HCT116 (cell line): ENCODE measurements at regions not wholly inside any gene's neighbourhood (a gene's known extent, or its start where the extent isn't known, plus 50 kb on each side); places are given as distances from the start of the nearest gene placed in this dataset.

Experiments
- ATAC-seq: fragments of 200-7000 bp; cut with Tn5 transposase; 2 replicates; pipeline ENCODE4 v1.9.1; 2020; ENCODE audit warnings: mild to moderate bottlenecking, moderate library complexity
- BruUV-seq: library from RNA; stranded (reverse); fragments of 400-500 nt; replicated peaks from 2 replicates; lab custom pipeline; 2021; lab: Mats Ljungman, UMichigan
- CTCF ChIA-PET: fragments of 300-600 bp; sonication (Branson Sonifier 250); formaldehyde crosslinking; loops from one replicate; lab custom pipeline; 2021; ENCODE audit warnings: antibody characterized with exemption; lab: Charles Lee
- POLR2A ChIA-PET: fragments of 300-600, 350-600 bp; sonication (Branson Sonifier 250); formaldehyde crosslinking; loops from one replicate; lab custom pipeline; 2021; ENCODE audit warnings: antibody characterized with exemption; lab: Charles Lee
- RAD21 ChIA-PET, 2 experiments: fragments of 300-600 bp; sonication (Branson Sonifier 250); formaldehyde crosslinking; loops; one replicate each; lab custom pipeline; 2023; ENCODE audit warnings: low total read pairs in 2 of 2; ENCODE audit not compliant: uncharacterized antibody in 2 of 2, unreplicated experiment in 2 of 2, low non-redundant PET in 1 of 2; lab: Charles Lee
- DNase-seq: peaks from one replicate; pipeline ENCODE4 v3.0.0-alpha.2; 2010; ENCODE audit warnings: low read depth, low spot score
- H2AFZ ChIP-seq: fragments of 200-600 bp; shearing (Covaris generic), sonication (generic); 2 replicates; pipeline ENCODE4 v1.6.1; 2017; ENCODE audit warnings: low read depth, mixed run types, mixed read lengths, antibody characterized with exemption, low read length; ENCODE audit not compliant: poor library complexity, severe bottlenecking
- H3K27ac ChIP-seq: 2 replicates; pipeline ENCODE4 v1.5.1; 2012; ENCODE audit warnings: low read depth, low read length
- H3K27me3 ChIP-seq: fragments of 200-600 bp; sonication (generic); 2 replicates; pipeline ENCODE4 v1.6.1; 2016; ENCODE audit warnings: mixed run types, low read length, mixed read lengths; ENCODE audit not compliant: insufficient read depth
- H3K36me3 ChIP-seq, 2 experiments: fragments of 200-500 bp in 1 of 2; fragments of 200-600 bp in 1 of 2; sonication (Bioruptor generic) in 1 of 2; sonication (generic) in 1 of 2; 2 replicates each; pipeline versions ENCODE4 v1.5.1 to v1.6.1; 2014 to 2016; ENCODE audit warnings: low read length in 2 of 2, inconsistent platforms in 1 of 2, mixed read lengths in 1 of 2, mixed run types in 1 of 2; ENCODE audit not compliant: insufficient read depth in 2 of 2, control insufficient read depth in 1 of 2
- H3K4me1 ChIP-seq, 2 experiments: fragments of 200-600 bp in 1 of 2; sonication (generic) in 1 of 2; 2 replicates each; pipeline versions ENCODE4 v1.5.1 to v1.6.1; 2012 to 2017; ENCODE audit warnings: low read length in 2 of 2, inconsistent platforms in 1 of 2, mild to moderate bottlenecking in 1 of 2, mixed read lengths in 1 of 2, mixed run types in 1 of 2, moderate library complexity in 1 of 2; ENCODE audit not compliant: insufficient read depth in 2 of 2, control insufficient read depth in 1 of 2
- H3K4me2 ChIP-seq: fragments of 200-600 bp; sonication (generic); 2 replicates; pipeline ENCODE4 v1.6.1; 2017; ENCODE audit warnings: mixed run types, low read length, mixed read lengths
- H3K4me3 ChIP-seq, 2 experiments: fragments of 200-600 bp in 1 of 2; sonication (generic) in 1 of 2; replicated peaks in 1 of 2; 2 replicates each; pipeline ENCODE4 v1.5.1; 2011 to 2016; ENCODE audit warnings: low read length in 2 of 2, control low read depth in 1 of 2, low read depth in 1 of 2, mild to moderate bottlenecking in 1 of 2, mixed read lengths in 1 of 2, mixed run types in 1 of 2
- H3K79me2 ChIP-seq: fragments of 200-600 bp; sonication (generic); 2 replicates; pipeline ENCODE4 v1.6.1; 2017; ENCODE audit warnings: mild to moderate bottlenecking, mixed run types, low read length, moderate library complexity, mixed read lengths; ENCODE audit not compliant: insufficient read depth
- H3K9ac ChIP-seq: fragments of 200-600 bp; sonication (generic); 2 replicates; pipeline ENCODE4 v1.6.1; 2016; ENCODE audit warnings: low read length, mixed read lengths
- H3K9me2 ChIP-seq: fragments of 200-600 bp; sonication (generic), shearing (Covaris generic); 2 replicates; pipeline ENCODE4 v1.6.1; 2017; ENCODE audit warnings: mixed run types, mild to moderate bottlenecking, moderate library complexity; ENCODE audit not compliant: insufficient read depth
- H3K9me3 ChIP-seq, 2 experiments: fragments of 200-500 bp in 1 of 2; fragments of 200-600 bp in 1 of 2; sonication (Bioruptor generic) in 1 of 2; sonication (generic) in 1 of 2; 2 replicates each; pipeline ENCODE4 v1.6.1; 2014 to 2017; ENCODE audit warnings: low read length in 2 of 2, mixed read lengths in 2 of 2, inconsistent platforms in 1 of 2, low read depth in 1 of 2, mild to moderate bottlenecking in 1 of 2, mixed run types in 1 of 2, moderate library complexity in 1 of 2; ENCODE audit not compliant: control insufficient read depth in 1 of 2, insufficient read depth in 1 of 2
- H4K20me1 ChIP-seq: fragments of 200-600 bp; sonication (generic), shearing (Covaris generic); 2 replicates; pipeline ENCODE4 v1.6.1; 2017; ENCODE audit warnings: mixed run types, mild to moderate bottlenecking, moderate library complexity; ENCODE audit not compliant: insufficient read depth
- CBX3 ChIP-seq: IDR thresholded peaks from 2 replicates; pipeline ENCODE4 v1.6.1; 2012; ENCODE audit warnings: low read depth
- CEBPB ChIP-seq: IDR thresholded peaks from 2 replicates; pipeline ENCODE4 v1.6.1; 2012; ENCODE audit warnings: low read depth
- EGR1 ChIP-seq: IDR thresholded peaks from 2 replicates; pipeline ENCODE4 v1.6.1; 2012; ENCODE audit warnings: low read depth
- ELF1 ChIP-seq: IDR thresholded peaks from 2 replicates; pipeline ENCODE4 v1.6.1; 2012; ENCODE audit warnings: low read depth, borderline replicate concordance
- EZH2 ChIP-seq: fragments of 200-600 bp; sonication (generic); IDR thresholded peaks from 2 replicates; pipeline ENCODE4 v1.6.1; 2017; ENCODE audit warnings: antibody characterized with exemption, mixed run types
- EZH2phosphoT487 ChIP-seq: fragments of 200-600 bp; IDR thresholded peaks from 2 replicates; pipeline ENCODE4 v1.6.1; 2018; ENCODE audit warnings: antibody characterized with exemption, borderline replicate concordance
- MAX ChIP-seq: IDR thresholded peaks from 2 replicates; pipeline ENCODE4 v1.6.1; 2012
- POLR2A ChIP-seq: IDR thresholded peaks from 2 replicates; pipeline ENCODE4 v1.7.0; 2011; ENCODE audit warnings: borderline replicate concordance; ENCODE audit not compliant: insufficient read depth, insufficient read length; ENCODE audit errors: extremely low read depth
- RAD21 ChIP-seq: IDR thresholded peaks from 2 replicates; pipeline ENCODE4 v1.6.1; 2012; ENCODE audit warnings: low read depth, mild to moderate bottlenecking
- SP1 ChIP-seq: IDR thresholded peaks from 2 replicates; pipeline ENCODE4 v1.6.1; 2012; ENCODE audit warnings: low read depth
- SRF ChIP-seq: IDR thresholded peaks from 2 replicates; pipeline ENCODE4 v1.6.1; 2012; ENCODE audit warnings: low read depth
- ZNF274 ChIP-seq: fragments of 200-500 bp; sonication (Bioruptor generic); IDR thresholded peaks from 2 replicates; pipeline ENCODE4 v1.6.1; 2014; ENCODE audit warnings: mild to moderate bottlenecking, low read depth, low read length, inconsistent platforms
- intact Hi-C: fragments of 100-400 bp; cut with micrococcal nuclease; formaldehyde crosslinking; loops from 2 replicates; pipeline ENCODE4 v1.10.0; 2022
- TF ChIP-seq, protein P1 (sequence below): IDR thresholded peaks from 2 replicates; pipeline ENCODE4 v1.6.1; 2011; ENCODE audit warnings: mild to moderate bottlenecking, low read length, moderate library complexity; ENCODE audit not compliant: insufficient replicate concordance; ENCODE audit errors: extremely low read depth

DNA sequence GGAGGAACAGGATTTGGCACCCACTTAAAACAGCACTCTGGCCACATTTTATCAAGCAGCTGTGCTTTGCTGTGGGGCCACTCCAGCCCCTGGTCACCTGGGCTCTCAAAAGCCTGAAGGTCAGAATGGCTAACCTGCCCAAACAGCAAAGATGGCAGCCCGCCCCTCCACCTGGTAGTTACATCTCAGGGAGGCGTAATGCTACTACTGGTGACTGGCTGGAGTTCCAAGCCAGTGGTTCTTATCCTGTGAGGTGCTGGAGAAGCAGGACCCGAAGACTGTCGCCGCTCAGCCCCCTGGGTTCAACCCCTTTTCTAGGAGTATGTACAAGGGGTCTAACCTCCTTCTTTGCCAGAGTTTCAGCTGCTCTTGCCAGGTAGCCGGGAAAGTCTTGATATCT lies 467.4 kb upstream of the FOXG1 start (continued):
- no peak for TF ChIP-seq CEBPB
- TF ChIP-seq EGR1 = no peak
- TF ChIP-seq, protein P1, sequence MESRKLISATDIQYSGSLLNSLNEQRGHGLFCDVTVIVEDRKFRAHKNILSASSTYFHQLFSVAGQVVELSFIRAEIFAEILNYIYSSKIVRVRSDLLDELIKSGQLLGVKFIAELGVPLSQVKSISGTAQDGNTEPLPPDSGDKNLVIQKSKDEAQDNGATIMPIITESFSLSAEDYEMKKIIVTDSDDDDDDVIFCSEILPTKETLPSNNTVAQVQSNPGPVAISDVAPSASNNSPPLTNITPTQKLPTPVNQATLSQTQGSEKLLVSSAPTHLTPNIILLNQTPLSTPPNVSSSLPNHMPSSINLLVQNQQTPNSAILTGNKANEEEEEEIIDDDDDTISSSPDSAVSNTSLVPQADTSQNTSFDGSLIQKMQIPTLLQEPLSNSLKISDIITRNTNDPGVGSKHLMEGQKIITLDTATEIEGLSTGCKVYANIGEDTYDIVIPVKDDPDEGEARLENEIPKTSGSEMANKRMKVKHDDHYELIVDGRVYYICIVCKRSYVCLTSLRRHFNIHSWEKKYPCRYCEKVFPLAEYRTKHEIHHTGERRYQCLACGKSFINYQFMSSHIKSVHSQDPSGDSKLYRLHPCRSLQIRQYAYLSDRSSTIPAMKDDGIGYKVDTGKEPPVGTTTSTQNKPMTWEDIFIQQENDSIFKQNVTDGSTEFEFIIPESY = no peak
- no peak for TF ChIP-seq MAX
- no peak for TF ChIP-seq SRF
- no peak for TF ChIP-seq SP1
- no peak for TF ChIP-seq EZH2phosphoT487
- TF ChIP-seq RAD21 = no peak

- TF ChIP-seq ZNF274 (no peak), CBX3 (no peak), ELF1 (no peak), POLR2A (no peak), EZH2 (no peak)
- TF ChIP-seq, protein P1 = no peak
- H3K27me3 ChIP-seq = no peaks in the 10 kb centered on the region
- RAD21 ChIA-PET = no interaction called here
- peaks cover 23 to 25% of the 10 kb centered on the region in 2 experiments; a peak in 3 of 4 replicates for H3K9me3 ChIP-seq
- no peak overlapping the region for H2AFZ ChIP-seq
- H3K79me2 ChIP-seq = no peaks in the 10 kb centered on the region
- no peaks in the 10 kb centered on the region for H3K9me2 ChIP-seq
- intact Hi-C loops = no loop called here
- H3K4me3 ChIP-seq = no peak overlapping the region
- H3K36me3 ChIP-seq = no peaks in the 10 kb centered on the region
- DNase-seq = no peak
- POLR2A ChIA-PET = no interaction called here
- no TSS peak for BruUV-seq
- no peak overlapping the region for H3K9ac ChIP-seq
- H3K4me1 ChIP-seq = no peaks in the 10 kb centered on the region
- no peak overlapping the region for H3K27ac ChIP-seq
- H3K4me2 ChIP-seq = no peak overlapping the region
- CTCF ChIA-PET = no interaction called here
- H4K20me1 ChIP-seq = no peaks in the 10 kb centered on the region
- no peak for ATAC-seq
Observed at GRCh38 chr14:28300356-28300755, 466.2 kb upstream of the FOXG1 start.
